GM19043 (cell line): ENCODE measurements at regions not wholly inside any gene's neighbourhood (a gene's known extent, or its start where the extent isn't known, plus 50 kb on each side); places are given as distances from the start of the nearest gene placed in this dataset.

ENCODE experiments used
- ATAC-seq: cut with Tn5 transposase; IDR thresholded peaks from one replicate; pipeline ENCODE4 v1.9.1; 2021; ENCODE audit warnings: low read depth; ENCODE audit not compliant: unreplicated experiment

DNA sequence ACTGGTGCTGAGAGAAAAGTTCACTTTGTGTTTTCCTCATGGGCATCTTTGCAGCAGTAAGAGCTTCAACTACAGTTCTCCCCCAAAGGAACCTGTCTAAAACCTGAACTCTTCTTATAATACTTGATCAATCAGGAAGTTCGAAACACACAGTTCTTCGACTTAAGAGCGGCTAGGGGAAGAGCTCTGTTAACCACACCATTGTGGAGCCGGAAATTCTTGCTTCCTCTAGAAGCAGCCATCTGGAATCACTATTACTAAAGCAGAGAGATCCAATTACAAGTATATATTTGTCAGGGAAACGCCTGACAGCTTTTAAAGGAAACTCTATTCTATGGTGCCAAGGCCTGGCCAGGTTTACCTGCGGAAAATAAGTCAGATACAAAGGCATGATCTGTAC lies 337.3 kb upstream of the CBLB start:
- peak; percentile 92 for ATAC-seq

DNA sequence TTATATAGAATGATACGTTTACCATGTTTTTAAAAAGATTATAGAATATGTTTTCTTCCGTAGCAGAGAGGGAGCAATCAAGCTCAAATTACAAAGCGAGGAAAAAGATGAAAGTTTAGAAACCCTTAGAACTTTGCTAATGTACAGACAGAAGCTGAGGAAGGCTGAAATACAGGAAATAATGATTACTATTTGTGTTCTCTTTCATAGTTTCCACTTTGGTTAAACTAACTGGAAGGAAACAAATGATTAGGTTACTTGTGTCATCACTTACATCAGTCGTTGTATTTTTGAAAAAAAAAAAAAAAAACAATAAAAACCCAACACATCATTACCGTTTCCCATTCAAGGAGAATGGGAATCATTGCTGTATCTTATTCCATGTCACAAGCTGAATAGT lies 337.8 kb upstream of the CBLB start:
- no peak for ATAC-seq

DNA sequence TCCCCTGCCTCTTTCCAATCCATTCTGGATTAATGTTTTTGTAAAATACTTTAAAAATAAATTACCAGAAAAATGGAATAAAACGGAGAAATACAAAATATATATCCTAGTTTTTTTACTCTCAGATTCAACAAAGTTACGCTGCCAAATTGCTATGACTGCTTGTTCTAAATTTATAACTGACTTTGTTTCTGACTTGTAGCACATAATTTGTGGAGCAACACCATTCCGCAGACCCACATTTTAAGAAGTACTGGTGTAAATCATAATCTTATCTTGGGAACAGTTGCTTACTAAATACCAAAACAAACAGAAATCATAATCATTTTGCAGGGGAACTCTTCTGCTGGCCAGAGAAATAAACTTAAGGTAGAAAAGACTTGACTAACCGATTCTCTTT lies 339.4 kb upstream of the CBLB start:
- ATAC-seq, result no peak

DNA sequence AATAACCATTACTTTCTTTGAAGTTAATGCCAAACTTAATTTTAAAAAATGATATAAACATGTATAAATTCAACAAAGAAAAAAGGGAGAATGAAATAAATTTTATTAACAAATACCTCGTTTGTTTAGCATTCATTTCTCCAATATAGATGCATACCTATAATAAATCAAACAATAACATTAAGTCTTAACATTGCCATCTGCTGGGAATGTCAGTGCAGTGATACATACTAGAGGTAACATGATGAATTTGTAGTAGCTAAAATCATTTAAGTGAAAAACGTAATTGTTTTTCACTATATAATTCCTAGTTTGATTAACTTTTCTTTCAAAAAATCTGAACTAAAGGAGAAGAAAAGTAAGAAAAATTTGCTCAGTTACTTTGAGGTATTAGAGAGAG lies 340.2 kb upstream of the CBLB start:
- no peak for ATAC-seq

DNA sequence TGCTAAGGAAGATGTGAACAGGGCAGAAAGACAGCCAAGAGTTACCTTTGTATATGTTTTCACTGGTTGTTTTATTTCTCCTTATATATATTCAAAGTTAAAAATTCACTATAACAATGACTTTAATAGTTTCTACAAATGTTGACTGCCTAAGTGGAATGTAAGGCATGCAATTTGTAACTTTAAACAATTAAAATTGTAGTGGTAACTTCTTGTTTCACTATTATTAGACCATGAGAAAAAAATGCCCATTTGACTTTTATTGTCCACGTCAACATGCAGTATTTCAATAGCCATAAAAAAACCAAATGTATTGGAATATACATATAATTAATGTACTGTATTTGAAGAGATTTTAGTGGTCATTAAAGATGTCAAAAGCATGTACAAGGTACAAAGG lies 340.7 kb upstream of the CBLB start:
- ATAC-seq, result no peak

DNA sequence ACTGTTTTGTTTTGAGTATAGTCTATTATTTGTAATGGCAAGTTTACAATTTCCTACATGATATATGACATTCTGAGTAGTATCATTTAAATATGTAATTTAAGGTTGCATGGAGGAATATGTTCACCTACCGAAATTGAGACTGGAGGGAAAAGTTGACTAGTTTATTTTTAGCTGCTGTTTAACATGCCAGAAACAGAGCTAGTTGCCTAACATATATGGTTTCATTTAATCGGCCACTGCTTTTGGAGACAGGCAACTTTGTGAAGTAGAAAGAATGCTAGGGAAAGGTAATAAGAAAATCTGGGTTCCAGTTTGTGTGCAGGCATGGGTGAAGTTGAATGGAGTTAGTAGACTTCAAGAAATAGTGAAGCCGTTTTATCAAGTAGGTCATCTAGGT lies 342.1 kb upstream of the CBLB start:
- ATAC-seq, result no peak

DNA sequence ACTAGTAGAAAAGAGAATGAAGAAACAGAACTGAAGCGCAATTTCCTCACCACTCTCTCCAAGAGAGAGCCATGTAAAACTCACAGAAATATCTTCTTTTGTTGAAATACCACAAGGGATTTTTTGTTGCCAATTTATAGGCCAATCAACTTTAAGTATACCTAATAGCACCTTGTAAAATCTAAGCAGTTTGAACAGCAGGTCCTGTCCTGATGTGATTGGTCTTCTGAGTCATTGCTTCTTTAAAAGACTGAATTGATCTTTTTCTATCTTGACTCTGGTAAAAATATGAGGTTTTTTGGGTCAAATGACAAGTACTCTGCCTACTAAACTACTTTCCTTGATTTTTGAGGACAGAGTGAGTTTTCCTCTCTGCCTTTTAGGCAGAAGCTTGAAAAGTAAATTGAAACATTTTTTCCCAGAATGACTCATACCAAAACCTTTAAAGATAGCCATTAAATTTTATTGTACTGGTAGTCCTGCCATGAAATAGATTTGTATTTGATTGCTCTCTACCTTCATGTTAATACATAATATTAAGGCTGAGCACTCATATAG lies 343.9 kb upstream of the CBLB start:
- no peak for ATAC-seq

DNA sequence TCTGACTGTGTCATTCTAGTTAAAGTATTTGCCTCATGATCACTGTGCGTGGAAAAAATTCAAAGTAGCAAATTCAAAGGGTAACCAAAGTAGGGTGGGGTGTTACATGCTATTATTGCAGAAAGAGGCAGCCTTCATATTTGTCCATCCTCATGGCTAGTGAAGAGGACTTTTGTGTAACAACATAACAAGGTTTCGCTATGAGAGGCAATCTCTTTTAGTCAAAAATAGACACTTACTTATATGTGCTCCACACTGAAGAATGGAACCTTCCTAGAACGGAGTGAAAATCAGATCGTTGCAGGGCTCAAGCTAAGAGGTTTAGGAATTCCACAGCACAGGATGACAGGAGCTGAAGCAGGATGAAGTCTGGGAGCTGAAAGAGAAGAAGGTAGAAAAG lies 345.1 kb upstream of the CBLB start:
- no peak for ATAC-seq

DNA sequence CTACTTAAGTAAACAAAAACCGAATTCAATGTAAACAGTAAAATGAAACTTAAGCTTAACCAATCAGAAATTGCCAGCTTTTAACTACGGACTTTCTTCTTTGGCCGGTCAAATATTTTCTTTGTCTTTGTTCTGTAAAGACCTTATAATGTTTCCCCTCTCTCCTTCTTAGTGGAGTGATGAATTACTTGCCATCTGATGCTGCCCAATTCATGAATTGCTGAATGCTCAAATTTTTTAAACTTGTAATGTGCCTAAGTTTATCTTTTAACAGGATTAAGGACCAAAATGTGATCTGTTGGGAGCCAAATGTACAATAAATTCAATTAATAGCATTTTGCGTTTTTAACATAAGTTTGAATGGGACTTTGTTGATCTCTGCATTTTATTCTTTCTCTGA lies 345.8 kb upstream of the CBLB start:
- ATAC-seq, result no peak

DNA sequence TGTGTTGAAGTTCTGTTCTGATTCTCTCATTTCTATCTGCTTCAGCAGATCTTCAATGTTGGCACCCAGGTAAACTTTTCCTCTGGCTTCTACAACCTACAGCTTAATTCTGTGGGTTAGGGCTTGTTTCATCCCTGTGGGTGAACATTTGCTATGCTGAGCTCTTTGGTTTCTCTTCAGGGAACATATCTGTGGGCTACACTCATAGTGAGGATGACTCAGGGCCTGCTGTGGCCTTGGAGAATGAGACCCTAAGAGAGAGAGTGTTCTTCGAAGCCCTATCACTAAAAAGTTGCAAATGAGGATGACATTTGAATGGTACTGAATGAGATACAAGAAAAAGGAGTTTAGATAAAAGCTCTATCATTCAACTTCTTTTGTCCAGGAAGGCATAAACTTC lies 346.2 kb upstream of the CBLB start:
- ATAC-seq, result no peak

DNA sequence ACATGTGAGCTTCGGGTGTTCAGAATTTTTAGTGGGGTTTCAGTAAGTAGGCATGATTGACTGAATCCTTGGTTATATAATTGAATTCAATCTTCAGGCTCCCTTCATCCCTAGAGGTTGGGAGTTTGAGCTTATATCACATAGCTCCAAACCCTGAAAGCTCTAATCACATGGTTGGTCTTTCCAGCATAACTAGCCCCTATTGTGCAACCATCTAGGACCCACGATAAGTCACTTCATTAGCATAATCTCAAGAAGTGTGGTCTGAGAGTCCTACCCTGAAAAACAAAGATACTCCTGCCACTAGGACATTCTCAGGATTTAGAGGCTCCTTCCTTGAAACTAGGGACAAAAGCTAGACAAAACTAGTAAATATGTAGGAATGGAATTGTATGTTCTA lies 348.9 kb upstream of the CBLB start:
- ATAC-seq, result no peak

DNA sequence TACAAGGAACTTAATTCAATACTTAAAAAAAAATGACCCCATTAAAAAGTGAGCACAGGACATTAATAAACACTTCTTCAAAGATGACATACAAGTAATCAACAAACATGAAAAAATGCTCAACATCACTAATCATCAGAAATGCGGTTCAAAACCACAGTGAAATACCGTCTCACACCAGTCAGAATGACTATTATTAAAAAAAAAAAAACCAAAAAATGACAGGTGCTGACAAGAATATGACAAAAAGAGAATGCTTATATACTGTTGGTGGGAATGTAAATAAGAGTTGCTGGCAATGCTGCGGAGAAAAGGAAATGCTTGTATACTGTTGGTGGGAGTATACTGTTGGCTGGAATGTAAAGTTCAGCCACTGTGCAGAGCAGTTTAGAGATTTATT lies 358.3 kb upstream of the CBLB start:
- no peak for ATAC-seq

DNA sequence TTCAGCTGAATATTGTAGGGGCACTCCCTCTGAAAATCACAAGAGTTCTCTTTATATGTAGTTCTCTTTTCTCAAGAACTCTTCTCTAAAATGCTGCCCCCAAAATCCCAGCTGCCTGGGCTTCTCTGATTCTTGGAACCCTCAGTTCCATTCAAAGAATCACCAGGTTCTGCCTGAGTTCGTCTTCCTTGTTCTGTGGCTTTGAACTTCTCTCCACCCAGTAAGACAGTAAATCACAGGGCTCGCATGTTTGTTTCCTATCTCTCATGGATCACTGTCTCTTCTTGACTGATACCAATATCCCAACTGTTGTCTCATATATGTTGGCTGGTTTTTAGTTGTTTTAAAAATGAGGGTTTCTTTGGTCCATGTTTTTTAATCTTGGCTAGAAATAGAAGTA lies 359.5 kb upstream of the CBLB start:
- ATAC-seq, result no peak

DNA sequence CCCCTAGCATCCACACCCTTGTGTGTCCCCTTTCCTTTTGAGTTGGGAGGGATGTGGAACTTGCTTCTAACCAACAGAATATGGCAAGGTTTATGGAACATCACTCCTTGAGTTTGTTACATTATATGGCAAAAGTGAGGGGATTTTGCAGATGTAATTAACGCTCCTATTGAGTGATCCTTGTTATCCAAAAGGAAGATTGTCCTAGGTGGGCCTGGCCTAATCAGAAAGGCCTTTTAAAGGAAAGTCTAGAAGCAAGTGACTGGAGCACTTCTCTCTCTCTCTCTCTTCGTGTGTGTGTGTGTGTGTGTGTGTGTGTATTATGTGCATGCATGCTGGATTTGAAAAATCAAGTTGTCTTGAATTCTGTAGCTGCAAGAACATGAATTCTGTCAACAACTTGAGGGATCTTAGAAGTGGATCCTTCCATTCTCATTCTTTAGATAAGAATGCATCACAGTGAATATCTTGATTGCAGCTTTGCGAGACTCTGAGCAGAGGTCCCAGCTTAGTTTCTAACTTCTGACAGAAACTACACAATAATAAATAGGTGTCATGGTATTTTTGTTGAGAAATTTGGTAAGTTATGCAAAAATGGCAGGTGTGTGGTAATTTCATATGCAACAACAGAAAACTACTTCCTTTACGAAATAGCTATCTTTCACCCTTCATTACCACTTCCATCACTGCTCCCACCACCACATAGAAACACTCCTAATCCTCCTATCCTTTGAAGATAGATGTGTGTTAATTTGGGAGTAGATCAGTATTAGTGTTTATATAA lies 360.9 kb upstream of the CBLB start:
- ATAC-seq, result no peak

DNA sequence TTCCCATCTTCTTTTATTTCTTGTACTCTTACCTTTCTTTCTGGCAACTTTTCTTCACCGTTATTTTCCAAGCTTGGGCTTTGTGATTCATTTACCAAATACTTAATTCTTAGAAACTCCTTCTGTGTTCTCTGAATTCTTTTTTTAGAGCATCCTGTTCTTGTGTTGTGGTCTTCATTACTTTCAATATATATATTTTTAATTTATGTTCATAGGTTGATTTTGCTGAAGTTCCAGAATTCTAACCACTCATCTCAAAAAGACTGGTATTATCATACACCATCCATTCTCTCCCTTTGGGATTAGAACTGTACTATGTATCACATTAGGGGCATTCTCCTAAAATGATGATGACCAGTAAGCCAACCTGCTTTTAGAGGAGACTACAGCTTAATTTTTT lies 362.3 kb upstream of the CBLB start:
- no peak for ATAC-seq

DNA sequence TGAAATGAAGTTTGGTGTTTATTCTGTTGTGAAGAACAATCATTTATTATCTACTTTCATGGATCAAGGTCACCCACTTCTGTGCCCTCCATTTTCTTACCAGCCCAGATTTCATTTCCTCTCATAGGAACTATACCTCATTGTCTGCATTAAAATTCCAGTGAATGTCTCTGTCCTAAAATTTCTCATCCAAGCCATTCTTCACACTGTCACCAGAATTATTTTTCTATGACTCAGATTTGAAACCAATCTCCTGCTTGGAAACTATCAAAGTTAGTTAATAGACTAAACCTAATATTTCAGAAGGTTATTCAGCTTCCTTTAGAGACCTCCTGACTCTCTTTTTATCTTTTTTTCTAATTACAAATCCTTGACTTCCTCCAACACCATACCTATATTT lies 364.1 kb upstream of the CBLB start:
- ATAC-seq, result no peak

DNA sequence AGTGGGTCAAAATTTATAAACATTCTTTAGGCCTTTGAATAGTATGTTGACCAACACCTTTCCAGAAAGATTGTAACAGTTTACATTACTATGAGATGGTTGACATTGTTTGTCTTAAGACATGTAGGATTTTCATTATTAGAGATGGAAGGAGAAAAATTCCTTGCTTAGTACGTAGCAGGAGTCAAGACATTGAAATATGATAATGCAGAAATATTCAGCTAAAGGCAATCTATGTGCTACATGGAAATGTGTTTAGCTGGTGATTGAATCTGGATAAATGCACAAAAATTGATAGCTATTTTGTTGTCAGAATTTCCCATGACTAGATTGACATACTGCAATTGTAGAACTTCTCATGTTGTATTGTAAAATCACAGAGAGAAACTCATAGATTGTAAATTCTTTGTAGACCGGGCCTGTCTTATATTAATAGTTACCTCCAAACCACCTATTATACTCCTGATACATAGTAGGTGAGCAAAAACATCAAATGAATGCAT lies 370.4 kb upstream of the CBLB start:
- ATAC-seq, result no peak

DNA sequence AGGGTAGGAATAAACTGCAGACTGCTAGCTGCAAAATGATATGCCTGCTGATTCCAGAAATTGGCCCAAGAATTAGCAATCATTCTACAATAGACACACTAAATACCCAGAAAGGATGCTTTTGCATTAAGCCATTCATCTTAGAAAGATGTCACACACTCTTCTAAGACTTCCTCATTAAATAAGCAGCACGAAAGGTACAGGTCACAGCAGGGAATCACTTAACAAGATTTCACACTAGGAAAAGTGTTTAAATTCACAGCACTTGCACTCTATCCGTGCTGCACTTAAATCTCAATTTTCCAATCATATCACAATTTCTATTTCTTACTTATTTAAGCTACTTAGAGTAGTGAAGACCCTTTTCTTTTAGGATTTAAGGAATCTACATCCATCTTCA lies 372.8 kb upstream of the CBLB start:
- ATAC-seq, result no peak

DNA sequence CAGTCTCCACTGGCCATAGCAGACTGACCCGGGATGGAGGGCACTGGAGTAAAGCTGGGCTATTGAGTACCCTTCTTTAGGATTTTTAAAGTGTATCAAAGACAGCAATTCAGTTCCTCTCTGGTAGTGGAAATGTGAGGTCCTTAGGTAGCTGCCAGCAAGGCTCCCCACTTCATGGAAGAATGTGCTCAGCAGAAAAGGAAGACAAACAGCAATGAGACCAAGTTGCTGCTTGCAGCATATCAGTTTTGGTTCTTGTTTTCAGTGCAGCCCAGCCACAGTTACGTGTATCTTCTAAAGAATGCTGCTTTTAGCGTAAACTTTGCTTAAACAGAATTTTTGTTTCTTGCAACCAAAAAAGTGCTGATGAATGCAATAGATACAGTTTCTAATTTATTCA lies 374.0 kb upstream of the CBLB start:
- ATAC-seq, result peak; percentile 67

DNA sequence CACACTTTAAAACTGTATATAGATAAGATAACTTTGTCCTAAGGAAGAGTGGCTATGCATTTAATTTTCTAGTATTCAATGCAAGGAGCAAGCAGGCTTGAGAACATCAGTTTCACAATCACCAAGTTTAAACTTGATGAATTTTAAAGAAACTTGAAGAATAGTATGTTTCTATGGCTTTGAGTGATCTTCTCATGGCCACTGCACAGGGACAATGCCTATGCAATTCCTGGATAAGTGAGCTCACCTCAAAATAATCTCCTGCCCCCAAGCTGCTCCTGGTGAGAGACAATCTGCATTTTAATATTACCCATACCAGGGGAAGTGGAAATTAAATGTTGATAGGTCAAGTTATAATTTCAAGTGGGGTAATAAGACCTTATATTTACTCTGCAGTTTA lies 376.6 kb upstream of the CBLB start:
- ATAC-seq, result no peak

DNA sequence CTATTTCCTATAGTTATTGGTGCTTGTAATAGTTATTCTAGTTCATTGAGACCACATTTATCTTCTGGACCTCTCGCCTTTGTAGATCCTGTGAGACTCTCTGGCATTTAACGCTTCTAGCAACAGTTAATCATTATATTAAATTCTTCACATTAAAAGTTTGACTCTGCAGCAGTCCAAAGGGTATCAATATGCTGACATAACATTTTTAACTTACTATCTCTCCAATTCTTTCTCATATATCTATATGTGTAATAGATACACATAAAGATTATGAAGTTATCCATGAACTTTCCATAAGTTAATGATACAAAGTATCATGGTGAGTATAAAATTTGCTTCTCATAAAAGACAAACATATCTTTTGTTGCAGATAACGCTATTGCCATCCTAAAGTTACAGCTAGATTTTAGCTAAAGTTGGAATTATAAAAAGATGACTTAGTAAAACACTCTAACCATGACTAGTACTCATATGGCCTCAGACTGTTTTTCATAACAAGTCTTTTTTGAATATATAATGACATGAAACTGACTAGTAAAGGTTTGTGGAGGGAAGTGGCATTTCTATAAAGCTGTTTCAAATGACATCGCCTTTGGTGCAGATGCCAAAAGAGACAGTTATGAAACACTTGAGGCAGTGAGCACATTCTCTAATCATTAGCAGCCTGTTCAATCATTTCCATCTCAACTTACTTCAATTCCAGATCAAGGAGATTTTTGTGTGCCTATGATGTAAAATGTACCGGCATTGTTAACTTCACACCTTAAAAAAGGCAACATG lies 379.3 kb upstream of the CBLB start:
- ATAC-seq, result peak; percentile 46

DNA sequence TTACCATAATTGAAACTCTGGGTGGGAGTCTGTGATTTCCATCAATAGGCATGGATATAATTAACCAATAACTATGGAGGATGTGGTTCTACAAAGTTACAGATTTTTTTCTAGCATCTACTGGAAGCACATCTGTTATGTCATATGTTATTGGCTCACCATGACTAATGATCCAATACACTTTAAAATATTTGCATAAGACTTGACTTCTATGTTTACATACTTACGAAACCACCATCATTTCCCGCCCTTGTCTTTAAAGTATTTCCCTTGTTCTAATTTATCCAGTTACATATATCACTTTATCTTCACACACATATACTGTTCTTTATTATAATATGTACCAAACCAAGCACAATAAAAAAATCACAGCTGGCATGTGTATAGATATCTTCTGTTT lies 380.3 kb upstream of the CBLB start:
- no peak for ATAC-seq
